ENCODE measurements at regions not wholly inside any gene's neighbourhood (a gene's known extent, or its start where the extent isn't known, plus 50 kb on each side); places are given as distances from the start of the nearest gene placed in this dataset.

DNA sequence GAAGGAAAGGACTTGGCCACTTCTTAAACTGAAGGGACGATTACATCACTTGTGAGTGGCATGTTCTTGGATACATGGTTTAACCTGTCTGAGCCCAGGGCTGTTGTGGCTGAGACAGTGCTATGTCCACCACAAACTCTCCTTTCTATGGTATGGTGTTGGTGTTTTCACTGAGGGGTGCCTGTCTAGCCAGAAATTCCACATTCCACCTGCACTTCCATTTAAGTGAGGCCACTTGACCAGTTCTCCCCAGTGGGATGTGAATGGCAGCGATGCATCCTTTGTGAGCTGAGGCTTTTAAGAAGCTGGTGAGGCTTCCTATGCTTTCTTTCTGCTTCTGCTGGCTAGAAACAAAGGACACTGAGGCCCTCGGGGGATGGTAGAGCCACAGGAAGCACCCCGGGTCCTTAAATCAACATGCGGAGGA, 151.4 kb upstream of the CHD6 start:
- FAIRE-seq (no peak), DNase-seq (ENCODE audit: low read depth, low spot score) (no peak), ATAC-seq (no peak)
- POLR2A ChIA-PET: no interaction called here
- RAD21 ChIA-PET (ENCODE audit: unreplicated experiment): interaction anchor here (0.8 kb wide), 1 partner anchor 35 kb away, joined by 3 read pairs; no protein-coding TSS in a partner anchor
- no peak overlapping the region for H3K27ac ChIP-seq (ENCODE audit: control insufficient read depth, insufficient read depth)
- no peaks in the 10 kb centered on the region for H3K27me3 ChIP-seq (replicated peaks in 1 of 2; ENCODE audit: control insufficient read depth in 2 of 2, insufficient read depth in 2 of 2, low read length in 1 of 2)
- SMC1A ChIA-PET (ENCODE audit: uncharacterized antibody, unreplicated experiment): no interaction called here
- no peak overlapping the region for H3K4me2 ChIP-seq (ENCODE audit: control insufficient read depth, insufficient read depth)
- no peak overlapping the region for H2AFZ ChIP-seq (ENCODE audit: control insufficient read depth, low read depth, low read length)
- intact Hi-C loops (cut with micrococcal nuclease; ENCODE audit: unreplicated experiment): no loop called here
- TF ChIP-seq ZBTB4 (CRISPR knock-in tag; IDR thresholded peaks at IDR 0.05): no peak
- TF ChIP-seq CEBPZ (IDR thresholded peaks at IDR 0.05; ENCODE audit: low read depth, low read length): no peak
- no peak for TF ChIP-seq PAX8 (IDR thresholded peaks at IDR 0.05)
- no peak for TF ChIP-seq NFXL1 (IDR thresholded peaks at IDR 0.05; ENCODE audit: borderline replicate concordance)
- TF ChIP-seq CHD4 (IDR thresholded peaks at IDR 0.05): no peak
- CTCF ChIA-PET: no interaction called here
- in situ Hi-C loops (cut with MboI): no loop called here
- H4K20me1 ChIP-seq (ENCODE audit: control insufficient read depth, insufficient read depth): no peaks in the 10 kb centered on the region
- no peak overlapping the region for H3K4me3 ChIP-seq
- no peaks in the 10 kb centered on the region for H3K4me1 ChIP-seq (ENCODE audit: control insufficient read depth, insufficient read depth, low read length)
- H3K36me3 ChIP-seq (ENCODE audit: control insufficient read depth in 2 of 2, insufficient read depth in 2 of 2, low read length in 1 of 2): no peaks in the 10 kb centered on the region
- H3K79me2 ChIP-seq (ENCODE audit: control insufficient read depth, insufficient read depth, low read length): no peaks in the 10 kb centered on the region
- H3K9ac ChIP-seq (ENCODE audit: control insufficient read depth, insufficient read depth, low read length): no peak overlapping the region
- BruUV-seq (replicated peaks): no TSS peak
- 20% methylated on average over 5 of the region's 5 CpGs for WGBS (ENCODE audit: insufficient coverage, insufficient replicate concordance, low lambda C conversion rate, missing lambda C conversion rate)
- no peaks in the 10 kb centered on the region for H3K9me3 ChIP-seq (replicated peaks; ENCODE audit: control insufficient read depth, insufficient read depth, low read length)
